Ishikawa (cell line): ENCODE measurements at regions not wholly inside any gene's neighbourhood (a gene's known extent, or its start where the extent isn't known, plus 50 kb on each side); places are given as distances from the start of the nearest gene placed in this dataset.

Experiments used
- CEBPB ChIP-seq: IDR thresholded peaks from 2 replicates; pipeline ENCODE4 v1.6.1; 2012
- CREB1 ChIP-seq: IDR thresholded peaks from 2 replicates; pipeline ENCODE4 v1.6.1; 2012; ENCODE audit warnings: low read depth
- EGR1 ChIP-seq: IDR thresholded peaks from 2 replicates; pipeline ENCODE4 v1.6.1; 2012
- EP300 ChIP-seq: IDR thresholded peaks from 2 replicates; pipeline ENCODE4 v1.6.1; 2012; ENCODE audit warnings: borderline replicate concordance
- FOXM1 ChIP-seq: IDR thresholded peaks from 2 replicates; pipeline ENCODE4 v1.6.1; 2012; ENCODE audit warnings: low read depth, borderline replicate concordance
- NFIC ChIP-seq: IDR thresholded peaks from 2 replicates; pipeline ENCODE4 v1.6.1; 2012
- RAD21 ChIP-seq: IDR thresholded peaks from 2 replicates; pipeline ENCODE4 v1.6.1; 2012; ENCODE audit warnings: low read depth
- TAF1 ChIP-seq: IDR thresholded peaks from 2 replicates; pipeline ENCODE4 v1.6.1; 2012; ENCODE audit warnings: low read depth, mild to moderate bottlenecking
- TCF12 ChIP-seq: IDR thresholded peaks from 2 replicates; pipeline ENCODE4 v1.6.1; 2012; ENCODE audit warnings: low read depth
- TEAD4 ChIP-seq: IDR thresholded peaks from 2 replicates; pipeline ENCODE4 v1.6.1; 2012
- YY1 ChIP-seq: IDR thresholded peaks from 2 replicates; pipeline ENCODE4 v1.6.1; 2012; ENCODE audit warnings: low read depth
- ZBTB7A ChIP-seq: IDR thresholded peaks from 2 replicates; pipeline ENCODE4 v1.6.1; 2012; ENCODE audit warnings: low read depth
- TF ChIP-seq, protein P1 (sequence below): IDR thresholded peaks from 2 replicates; pipeline ENCODE4 v1.6.1; 2012
- TF ChIP-seq, protein P2 (sequence below): IDR thresholded peaks from 2 replicates; pipeline ENCODE4 v1.6.1; 2012; ENCODE audit warnings: low read depth, mild to moderate bottlenecking
- TF ChIP-seq, protein P3 (sequence below): IDR thresholded peaks from 2 replicates; pipeline ENCODE4 v1.6.1; 2012

DNA sequence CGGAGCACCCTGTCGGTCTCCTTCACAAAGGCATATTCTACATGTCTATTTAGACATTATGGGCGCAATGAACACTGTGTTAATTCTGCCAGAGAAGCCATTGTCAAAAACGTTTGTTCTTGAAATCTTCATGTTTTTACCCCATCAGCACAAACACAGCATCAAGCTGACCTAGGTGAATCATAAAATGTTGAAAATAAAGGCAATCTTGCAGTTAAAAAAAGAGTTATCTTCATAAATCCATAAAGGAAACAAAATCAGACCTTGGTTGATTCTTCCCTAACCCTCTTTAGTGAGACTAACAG, 154.9 kb downstream of the DIO2 start:
- no peak for TF ChIP-seq CEBPB
- no peak for TF ChIP-seq RAD21
- TF ChIP-seq TAF1: no peak
- no peak for TF ChIP-seq ZBTB7A
- no peak for TF ChIP-seq TEAD4
- TF ChIP-seq, protein P1, sequence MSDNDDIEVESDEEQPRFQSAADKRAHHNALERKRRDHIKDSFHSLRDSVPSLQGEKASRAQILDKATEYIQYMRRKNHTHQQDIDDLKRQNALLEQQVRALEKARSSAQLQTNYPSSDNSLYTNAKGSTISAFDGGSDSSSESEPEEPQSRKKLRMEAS: no peak
- TF ChIP-seq, protein P2, sequence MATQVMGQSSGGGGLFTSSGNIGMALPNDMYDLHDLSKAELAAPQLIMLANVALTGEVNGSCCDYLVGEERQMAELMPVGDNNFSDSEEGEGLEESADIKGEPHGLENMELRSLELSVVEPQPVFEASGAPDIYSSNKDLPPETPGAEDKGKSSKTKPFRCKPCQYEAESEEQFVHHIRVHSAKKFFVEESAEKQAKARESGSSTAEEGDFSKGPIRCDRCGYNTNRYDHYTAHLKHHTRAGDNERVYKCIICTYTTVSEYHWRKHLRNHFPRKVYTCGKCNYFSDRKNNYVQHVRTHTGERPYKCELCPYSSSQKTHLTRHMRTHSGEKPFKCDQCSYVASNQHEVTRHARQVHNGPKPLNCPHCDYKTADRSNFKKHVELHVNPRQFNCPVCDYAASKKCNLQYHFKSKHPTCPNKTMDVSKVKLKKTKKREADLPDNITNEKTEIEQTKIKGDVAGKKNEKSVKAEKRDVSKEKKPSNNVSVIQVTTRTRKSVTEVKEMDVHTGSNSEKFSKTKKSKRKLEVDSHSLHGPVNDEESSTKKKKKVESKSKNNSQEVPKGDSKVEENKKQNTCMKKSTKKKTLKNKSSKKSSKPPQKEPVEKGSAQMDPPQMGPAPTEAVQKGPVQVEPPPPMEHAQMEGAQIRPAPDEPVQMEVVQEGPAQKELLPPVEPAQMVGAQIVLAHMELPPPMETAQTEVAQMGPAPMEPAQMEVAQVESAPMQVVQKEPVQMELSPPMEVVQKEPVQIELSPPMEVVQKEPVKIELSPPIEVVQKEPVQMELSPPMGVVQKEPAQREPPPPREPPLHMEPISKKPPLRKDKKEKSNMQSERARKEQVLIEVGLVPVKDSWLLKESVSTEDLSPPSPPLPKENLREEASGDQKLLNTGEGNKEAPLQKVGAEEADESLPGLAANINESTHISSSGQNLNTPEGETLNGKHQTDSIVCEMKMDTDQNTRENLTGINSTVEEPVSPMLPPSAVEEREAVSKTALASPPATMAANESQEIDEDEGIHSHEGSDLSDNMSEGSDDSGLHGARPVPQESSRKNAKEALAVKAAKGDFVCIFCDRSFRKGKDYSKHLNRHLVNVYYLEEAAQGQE: no peak
- TF ChIP-seq EGR1: no peak
- no peak for TF ChIP-seq FOXM1
- no peak for TF ChIP-seq EP300
- TF ChIP-seq, protein P3, sequence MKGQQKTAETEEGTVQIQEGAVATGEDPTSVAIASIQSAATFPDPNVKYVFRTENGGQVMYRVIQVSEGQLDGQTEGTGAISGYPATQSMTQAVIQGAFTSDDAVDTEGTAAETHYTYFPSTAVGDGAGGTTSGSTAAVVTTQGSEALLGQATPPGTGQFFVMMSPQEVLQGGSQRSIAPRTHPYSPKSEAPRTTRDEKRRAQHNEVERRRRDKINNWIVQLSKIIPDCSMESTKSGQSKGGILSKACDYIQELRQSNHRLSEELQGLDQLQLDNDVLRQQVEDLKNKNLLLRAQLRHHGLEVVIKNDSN: no peak
- no peak for TF ChIP-seq NFIC

DNA sequence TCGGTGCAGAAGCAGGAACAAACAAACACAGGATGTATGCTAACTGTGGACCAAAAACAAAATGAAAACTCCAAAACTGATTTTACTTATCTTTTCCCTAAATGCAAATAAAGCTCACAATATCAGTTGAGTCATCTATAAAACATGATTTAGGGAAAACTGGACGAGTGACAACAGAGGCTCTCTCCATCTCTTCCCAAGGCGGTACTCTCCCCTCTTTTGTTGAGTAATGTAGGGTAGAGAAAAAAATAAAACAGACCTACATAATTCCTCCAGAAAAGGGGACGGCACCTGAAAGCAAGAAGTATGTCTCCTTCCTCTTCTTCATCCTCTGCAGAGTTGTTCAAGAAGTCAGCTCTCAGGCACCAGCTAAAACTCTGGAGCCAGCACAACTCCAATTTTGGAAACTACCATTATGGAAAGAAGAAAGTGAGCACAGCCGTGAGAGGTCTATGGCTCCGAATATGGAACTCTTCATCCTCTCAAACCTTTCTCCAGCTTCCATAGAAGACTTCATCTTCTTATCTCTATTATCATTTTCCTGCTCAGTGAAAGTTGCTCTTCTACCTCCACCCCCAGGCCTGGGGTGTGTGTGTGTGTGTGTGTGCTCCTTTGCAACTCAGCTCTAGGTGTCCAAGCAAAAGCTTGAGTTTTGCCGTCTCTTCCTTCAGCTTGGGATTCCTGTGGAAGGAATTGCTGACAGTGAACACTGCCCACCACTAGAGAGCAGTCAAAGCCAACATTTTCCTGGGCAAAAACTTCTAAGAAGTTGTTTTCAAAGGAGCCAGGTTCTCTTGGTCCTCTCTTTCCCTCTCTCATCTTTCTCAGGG, 155.4 kb downstream of the DIO2 start:
- TF ChIP-seq FOXM1: no peak
- TF ChIP-seq RAD21: peak; percentile 71

DNA sequence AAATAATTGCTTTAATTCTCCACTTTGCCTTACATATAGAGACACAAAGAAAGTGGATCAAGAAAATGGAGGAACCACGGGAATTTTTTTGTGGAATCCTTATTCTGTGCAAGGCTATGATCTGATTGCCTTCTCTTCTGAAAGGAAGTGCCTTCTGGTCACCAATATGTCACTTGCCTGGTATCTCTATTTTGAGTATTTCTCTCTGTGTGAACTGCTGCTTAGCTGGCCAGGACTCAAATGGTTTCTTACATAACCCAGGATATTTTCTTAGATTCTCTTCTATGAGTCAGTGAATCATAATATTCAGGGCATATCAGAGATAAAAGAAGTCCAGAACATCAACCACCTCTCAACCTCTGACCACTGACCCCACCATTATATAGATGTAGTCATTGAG, 156.1 kb downstream of the DIO2 start:
- TF ChIP-seq FOXM1: no peak
- TF ChIP-seq EGR1: no peak
- TF ChIP-seq RAD21: no peak
- no peak for TF ChIP-seq TCF12
- no peak for TF ChIP-seq CREB1
- TF ChIP-seq CEBPB: no peak
- TF ChIP-seq TAF1: no peak
- TF ChIP-seq EP300: no peak
- no peak for TF ChIP-seq ZBTB7A
- TF ChIP-seq, protein P1: no peak
- TF ChIP-seq, protein P3: no peak
- TF ChIP-seq TEAD4: no peak
- TF ChIP-seq, protein P2: no peak
- TF ChIP-seq YY1: no peak
- TF ChIP-seq NFIC: no peak

DNA sequence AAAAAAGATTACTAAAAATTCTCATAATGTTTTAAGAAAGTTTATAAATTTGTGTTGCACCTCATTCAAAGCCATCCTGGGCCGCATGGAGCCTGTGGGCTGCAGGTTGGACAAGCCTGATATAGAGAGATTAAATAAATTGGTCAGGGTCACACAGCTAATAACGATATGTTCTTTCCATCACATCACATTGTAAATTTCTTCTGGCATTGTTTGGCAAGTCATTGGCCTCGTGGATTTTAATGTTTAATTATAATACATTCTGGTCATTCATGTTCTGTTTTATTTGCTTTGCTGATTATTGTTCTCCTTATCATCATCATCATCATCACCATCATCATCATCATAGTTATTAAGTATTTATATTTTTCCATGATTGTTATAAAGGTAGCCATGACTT, 157.3 kb downstream of the DIO2 start:
- TF ChIP-seq NFIC: no peak
- TF ChIP-seq EP300: no peak
- TF ChIP-seq FOXM1: no peak
- TF ChIP-seq YY1: no peak
- TF ChIP-seq, protein P2: no peak
- no peak for TF ChIP-seq CEBPB
- TF ChIP-seq EGR1: no peak
- TF ChIP-seq, protein P1: no peak
- TF ChIP-seq TEAD4: no peak
- no peak for TF ChIP-seq ZBTB7A
- TF ChIP-seq CREB1: no peak
- no peak for TF ChIP-seq RAD21
- TF ChIP-seq, protein P3: no peak
- TF ChIP-seq TCF12: no peak
- no peak for TF ChIP-seq TAF1
